Endodermal cell (in vitro differentiated cells): ENCODE measurements at regions not wholly inside any gene's neighbourhood (a gene's known extent, or its start where the extent isn't known, plus 50 kb on each side); places are given as distances from the start of the nearest gene placed in this dataset.

Experiments
- DNase-seq: peaks from one replicate; pipeline ENCODE4 v3.0.0-alpha.2; 2017
- H3K27ac ChIP-seq: 2 replicates; pipeline ENCODE4 v1.5.1; 2013; ENCODE audit warnings: mild to moderate bottlenecking, low read depth, low read length, moderate library complexity
- H3K27me3 ChIP-seq: 2 replicates; pipeline ENCODE4 v1.6.1; 2013; ENCODE audit warnings: mild to moderate bottlenecking, low read length, moderate library complexity; ENCODE audit not compliant: insufficient read depth, control insufficient read depth, poor library complexity, severe bottlenecking
- H3K36me3 ChIP-seq: 2 replicates; pipeline ENCODE4 v1.7.0; 2013; ENCODE audit warnings: mild to moderate bottlenecking, low read length, moderate library complexity; ENCODE audit not compliant: control insufficient read depth, insufficient read depth
- H3K4me1 ChIP-seq: one replicate; pipeline ENCODE4 v1.7.0; 2013; ENCODE audit warnings: low read length; ENCODE audit not compliant: control insufficient read depth, insufficient read depth
- H3K4me3 ChIP-seq: 2 replicates; pipeline ENCODE4 v1.5.1; 2013; ENCODE audit warnings: mild to moderate bottlenecking, low read length, moderate library complexity
- H3K9ac ChIP-seq: 2 replicates; pipeline ENCODE4 v1.6.1; 2013; ENCODE audit warnings: mild to moderate bottlenecking, low read length, moderate library complexity; ENCODE audit not compliant: poor library complexity, severe bottlenecking; ENCODE audit errors: extremely low read depth
- H3K9me3 ChIP-seq: 2 replicates; pipeline ENCODE4 v1.6.1; 2013; ENCODE audit warnings: mild to moderate bottlenecking, low read length, moderate library complexity; ENCODE audit not compliant: control insufficient read depth
- H3K27ac Mint-ChIP-seq: 2 replicates; pipeline ENCODE4 v1.8.0; 2020; ENCODE audit warnings: mixed read lengths
- H3K27me3 Mint-ChIP-seq: 2 replicates; pipeline ENCODE4 v1.8.0; 2021; ENCODE audit warnings: mild to moderate bottlenecking, mixed read lengths; ENCODE audit not compliant: insufficient read depth
- H3K36me3 Mint-ChIP-seq: 2 replicates; pipeline ENCODE4 v1.8.0; 2020; ENCODE audit warnings: low read depth, mixed read lengths
- H3K4me1 Mint-ChIP-seq: 2 replicates; pipeline ENCODE4 v1.8.0; 2020; ENCODE audit warnings: mixed read lengths
- H3K4me3 Mint-ChIP-seq: 2 replicates; pipeline ENCODE4 v1.8.0; 2020; ENCODE audit warnings: mild to moderate bottlenecking, moderate library complexity, mixed read lengths
- H3K9me3 Mint-ChIP-seq: 2 replicates; pipeline ENCODE4 v1.8.0; 2020; ENCODE audit warnings: mild to moderate bottlenecking, mixed read lengths
- CTCF ChIP-seq: fragments of 200-600 bp; sonication (generic); conservative IDR thresholded peaks from 2 replicates; pipeline ENCODE4 v1.5.0; 2021; ENCODE audit warnings: antibody characterized with exemption, mild to moderate bottlenecking
- WGBS, 2 experiments: methylation state at CpG; one replicate each; pipeline versions ENCODE4 v1.1.5 to v1.1.7; 2013; ENCODE audit warnings: missing lambda C conversion rate in 2 of 2, mixed read lengths in 1 of 2; ENCODE audit not compliant: insufficient coverage in 1 of 2, insufficient read length in 1 of 2; 5-methylcytosine and 5-hydroxymethylcytosine counted together

- TF ChIP-seq CTCF = no peak
- DNase-seq = no peak
- Mint-ChIP-seq H3K27ac (no peak overlapping the region), H3K36me3 (no peaks in the 10 kb centered on the region), H3K9me3 (no peaks in the 10 kb centered on the region), H3K4me1 (no peaks in the 10 kb centered on the region), H3K4me3 (no peak overlapping the region), H3K27me3 (no peaks in the 10 kb centered on the region)
- H3K27me3 ChIP-seq = no peaks in the 10 kb centered on the region
- H3K4me1 ChIP-seq = no peaks in the 10 kb centered on the region
- H3K4me3 ChIP-seq = no peak overlapping the region
- H3K9ac ChIP-seq = no peak overlapping the region
- WGBS, 2 experiments = 91 to 98% methylated on average over 12 to 15 of the region's 15 CpGs
- no peak overlapping the region for H3K27ac ChIP-seq
- H3K9me3 ChIP-seq = no peaks in the 10 kb centered on the region
- no peaks in the 10 kb centered on the region for H3K36me3 ChIP-seq
Measured at GRCh38 chr18:78362198-78362597, 617.4 kb upstream of the SALL3 start.

GRCh38 chr18:78363556-78364387, 615.8 kb upstream of the SALL3 start:
- DNase-seq = no peak
- Mint-ChIP-seq H3K27me3 (no peaks in the 10 kb centered on the region), H3K4me1 (no peaks in the 10 kb centered on the region), H3K36me3 (no peaks in the 10 kb centered on the region), H3K9me3 (no peaks in the 10 kb centered on the region), H3K27ac (no peak overlapping the region), H3K4me3 (no peak overlapping the region)
- no peaks in the 10 kb centered on the region for H3K27me3 ChIP-seq
- no peak for TF ChIP-seq CTCF
- H3K36me3 ChIP-seq = no peaks in the 10 kb centered on the region
- no peaks in the 10 kb centered on the region for H3K9me3 ChIP-seq
- no peak overlapping the region for H3K27ac ChIP-seq
- WGBS, 2 experiments = 92 to 96% methylated on average over 31 to 44 of the region's 44 CpGs
- no peak overlapping the region for H3K9ac ChIP-seq
- H3K4me3 ChIP-seq = no peak overlapping the region
- H3K4me1 ChIP-seq = no peaks in the 10 kb centered on the region

GRCh38 chr18:78364388-78364960, 615.1 kb upstream of the SALL3 start:
- H3K9me3 ChIP-seq = no peaks in the 10 kb centered on the region
- no peak overlapping the region for H3K4me3 ChIP-seq
- Mint-ChIP-seq H3K27me3 (no peaks in the 10 kb centered on the region), H3K4me3 (no peak overlapping the region), H3K36me3 (no peaks in the 10 kb centered on the region), H3K4me1 (no peaks in the 10 kb centered on the region), H3K9me3 (no peaks in the 10 kb centered on the region), H3K27ac (no peak overlapping the region)
- no peaks in the 10 kb centered on the region for H3K36me3 ChIP-seq
- DNase-seq = no peak
- H3K27ac ChIP-seq = peak overlapping the region; percentile 49
- H3K4me1 ChIP-seq = no peaks in the 10 kb centered on the region
- 86 to 91% methylated on average over 9 to 13 of the region's 13 CpGs for WGBS, 2 experiments
- no peaks in the 10 kb centered on the region for H3K27me3 ChIP-seq
- TF ChIP-seq CTCF = no peak
- H3K9ac ChIP-seq = no peak overlapping the region
